HG03135 (cell line): ENCODE measurements at regions not wholly inside any gene's neighbourhood (a gene's known extent, or its start where the extent isn't known, plus 50 kb on each side); places are given as distances from the start of the nearest gene placed in this dataset.
"Not testable (repeated sequence)": the region's sequence is repeated elsewhere in the genome, so short reads cannot be mapped to it uniquely, and the experiment has no call there.

ENCODE experiments used
- ATAC-seq: cut with Tn5 transposase; IDR thresholded peaks from one replicate; pipeline ENCODE4 v1.9.1; 2021; ENCODE audit warnings: mild to moderate bottlenecking, moderate library complexity; ENCODE audit not compliant: unreplicated experiment

GRCh38 chr2:35204881-35205280 is 1150.7 kb upstream of the CRIM1 start:
- no peak for ATAC-seq

- no peak for ATAC-seq
These were observed 1151.3 kb upstream of the CRIM1 start for GRCh38 chr2:35204323-35204722.

- ATAC-seq, result no peak
These were observed 1156.3 kb upstream of the CRIM1 start for GRCh38 chr2:35199298-35199697.

- no peak for ATAC-seq
These were observed 1169.6 kb upstream of the CRIM1 start for GRCh38 chr2:35185861-35186412.

- ATAC-seq, result no peak
These were observed 1171.1 kb upstream of the CRIM1 start for GRCh38 chr2:35184471-35184870.

GRCh38 chr2:35176726-35177125 is 1178.9 kb upstream of the CRIM1 start:
- not testable (repeated sequence) for ATAC-seq

- no peak for ATAC-seq
These were observed 1180.7 kb upstream of the CRIM1 start for GRCh38 chr2:35174845-35175244.

- ATAC-seq, result no peak
These were observed 1182.9 kb upstream of the CRIM1 start for GRCh38 chr2:35172687-35173086.

- no peak for ATAC-seq
These were observed 1187.2 kb upstream of the CRIM1 start for GRCh38 chr2:35168351-35168750.

GRCh38 chr2:35163948-35164347 is 1191.6 kb upstream of the CRIM1 start:
- no peak for ATAC-seq

- no peak for ATAC-seq
These were observed 1194.7 kb upstream of the CRIM1 start for GRCh38 chr2:35160871-35161270.

GRCh38 chr2:35125871-35126270 is 1229.7 kb upstream of the CRIM1 start:
- ATAC-seq, result no peak

- ATAC-seq, result no peak
These were observed 1230.3 kb upstream of the CRIM1 start for GRCh38 chr2:35125278-35125677.

GRCh38 chr2:35116151-35116550 is 1239.4 kb upstream of the CRIM1 start:
- ATAC-seq, result no peak

GRCh38 chr2:35114765-35115164 is 1240.8 kb upstream of the CRIM1 start:
- ATAC-seq, result no peak

GRCh38 chr2:35112367-35112766 is 1243.2 kb upstream of the CRIM1 start:
- not testable (repeated sequence) for ATAC-seq

- no peak for ATAC-seq
These were observed 1251.3 kb upstream of the CRIM1 start for GRCh38 chr2:35104309-35104708.

- no peak for ATAC-seq
These were observed 1256.2 kb upstream of the CRIM1 start for GRCh38 chr2:35099342-35099741.

GRCh38 chr2:35082072-35082471 is 1273.5 kb upstream of the CRIM1 start:
- no peak for ATAC-seq

GRCh38 chr2:35081622-35082015 is 1274.0 kb upstream of the CRIM1 start:
- no peak for ATAC-seq

- ATAC-seq, result no peak
These were observed 1274.5 kb upstream of the CRIM1 start for GRCh38 chr2:35081001-35081621.

GRCh38 chr2:35080231-35080910 is 1275.2 kb upstream of the CRIM1 start:
- ATAC-seq, result no peak
